ENCODE measurements at regions not wholly inside any gene's neighbourhood (a gene's known extent, or its start where the extent isn't known, plus 50 kb on each side); places are given as distances from the start of the nearest gene placed in this dataset.

GRCh38 chr14:55512421-55512820, 67.6 kb upstream of the KTN1 start:
- no peak overlapping the region for H3K4me3 ChIP-seq (ENCODE audit: severe bottlenecking)
- no peak overlapping the region for H3K27ac ChIP-seq (ENCODE audit: poor library complexity, severe bottlenecking)
- no peak for DNase-seq (ENCODE audit: low spot score)
- no peak for ATAC-seq (ENCODE audit: low read depth)
- H3K36me3 ChIP-seq (ENCODE audit: low read depth), result no peaks in the 10 kb centered on the region
- peaks cover 9% of the 10 kb centered on the region for H3K4me1 ChIP-seq (ENCODE audit: insufficient read depth, poor library complexity, severe bottlenecking)
- no peaks in the 10 kb centered on the region for H3K27me3 ChIP-seq (ENCODE audit: insufficient read depth, poor library complexity, severe bottlenecking)
- TF ChIP-seq, protein P1, sequence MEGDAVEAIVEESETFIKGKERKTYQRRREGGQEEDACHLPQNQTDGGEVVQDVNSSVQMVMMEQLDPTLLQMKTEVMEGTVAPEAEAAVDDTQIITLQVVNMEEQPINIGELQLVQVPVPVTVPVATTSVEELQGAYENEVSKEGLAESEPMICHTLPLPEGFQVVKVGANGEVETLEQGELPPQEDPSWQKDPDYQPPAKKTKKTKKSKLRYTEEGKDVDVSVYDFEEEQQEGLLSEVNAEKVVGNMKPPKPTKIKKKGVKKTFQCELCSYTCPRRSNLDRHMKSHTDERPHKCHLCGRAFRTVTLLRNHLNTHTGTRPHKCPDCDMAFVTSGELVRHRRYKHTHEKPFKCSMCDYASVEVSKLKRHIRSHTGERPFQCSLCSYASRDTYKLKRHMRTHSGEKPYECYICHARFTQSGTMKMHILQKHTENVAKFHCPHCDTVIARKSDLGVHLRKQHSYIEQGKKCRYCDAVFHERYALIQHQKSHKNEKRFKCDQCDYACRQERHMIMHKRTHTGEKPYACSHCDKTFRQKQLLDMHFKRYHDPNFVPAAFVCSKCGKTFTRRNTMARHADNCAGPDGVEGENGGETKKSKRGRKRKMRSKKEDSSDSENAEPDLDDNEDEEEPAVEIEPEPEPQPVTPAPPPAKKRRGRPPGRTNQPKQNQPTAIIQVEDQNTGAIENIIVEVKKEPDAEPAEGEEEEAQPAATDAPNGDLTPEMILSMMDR (IDR thresholded peaks at IDR 0.05; ENCODE audit: poor library complexity, severe bottlenecking), result no peak
- H3K9me3 ChIP-seq (ENCODE audit: severe bottlenecking), result no peaks in the 10 kb centered on the region

- no peak for ATAC-seq (ENCODE audit: low read depth)
- Histone ChIP-seq H3K27me3 (ENCODE audit: insufficient read depth, poor library complexity, severe bottlenecking) (no peaks in the 10 kb centered on the region), H3K4me3 (ENCODE audit: severe bottlenecking) (no peak overlapping the region), H3K4me1 (ENCODE audit: insufficient read depth, poor library complexity, severe bottlenecking) (peaks cover 9% of the 10 kb centered on the region), H3K9me3 (ENCODE audit: severe bottlenecking) (no peaks in the 10 kb centered on the region), H3K27ac (ENCODE audit: poor library complexity, severe bottlenecking) (no peak overlapping the region), H3K36me3 (ENCODE audit: low read depth) (no peaks in the 10 kb centered on the region)
- DNase-seq (ENCODE audit: low spot score), result no peak
- TF ChIP-seq, protein P1 (IDR thresholded peaks at IDR 0.05; ENCODE audit: poor library complexity, severe bottlenecking), result no peak
Measured at GRCh38 chr14:55513491-55513890, 66.5 kb upstream of the KTN1 start.

DNA sequence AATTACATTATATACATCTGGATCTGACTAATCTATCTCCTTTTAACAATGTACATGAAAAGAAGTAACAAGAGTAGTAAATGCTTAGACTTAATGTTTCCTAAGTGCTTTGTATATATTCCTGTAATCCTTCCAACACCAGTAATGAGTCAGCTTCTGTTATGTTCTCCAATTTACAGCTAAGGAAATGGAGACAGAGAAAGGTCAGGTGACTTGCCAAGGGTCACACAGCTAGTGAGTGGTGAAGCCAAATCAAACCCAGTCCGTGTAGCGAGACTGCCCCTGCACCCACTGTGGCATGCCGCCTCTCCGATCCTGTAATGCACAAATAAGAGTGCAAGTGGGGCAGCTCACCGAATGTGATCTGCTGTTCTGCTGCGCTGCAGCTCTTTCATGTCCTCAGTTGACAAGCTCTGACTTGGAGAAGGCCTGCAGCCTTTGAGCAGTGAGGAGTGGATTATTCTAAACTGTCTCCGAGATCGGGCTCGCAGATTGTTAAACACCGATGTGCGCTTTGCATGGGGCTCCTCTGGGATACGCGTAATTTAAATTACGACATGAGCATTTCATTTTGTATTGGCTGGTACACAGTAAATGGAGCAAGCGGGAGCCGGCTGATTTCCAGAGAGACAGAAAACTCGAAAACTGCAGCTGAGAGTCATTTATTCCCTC, 65.1 kb upstream of the KTN1 start:
- H3K27me3 ChIP-seq (ENCODE audit: insufficient read depth, poor library complexity, severe bottlenecking), result no peaks in the 10 kb centered on the region
- DNase-seq (ENCODE audit: low spot score) (no peak), ATAC-seq (ENCODE audit: low read depth) (peak; percentile 89)
- peaks cover 16% of the 10 kb centered on the region for H3K4me1 ChIP-seq (ENCODE audit: insufficient read depth, poor library complexity, severe bottlenecking)
- H3K27ac ChIP-seq (ENCODE audit: poor library complexity, severe bottlenecking), result no peak overlapping the region
- TF ChIP-seq, protein P1 (IDR thresholded peaks at IDR 0.05; ENCODE audit: poor library complexity, severe bottlenecking), result no peak
- H3K36me3 ChIP-seq (ENCODE audit: low read depth), result no peaks in the 10 kb centered on the region
- no peaks in the 10 kb centered on the region for H3K9me3 ChIP-seq (ENCODE audit: severe bottlenecking)
- H3K4me3 ChIP-seq (ENCODE audit: severe bottlenecking), result no peak overlapping the region

GRCh38 chr14:55516776-55517175, 63.2 kb upstream of the KTN1 start:
- Histone ChIP-seq H3K27ac (ENCODE audit: poor library complexity, severe bottlenecking) (no peak overlapping the region), H3K27me3 (ENCODE audit: insufficient read depth, poor library complexity, severe bottlenecking) (no peaks in the 10 kb centered on the region), H3K4me3 (ENCODE audit: severe bottlenecking) (no peak overlapping the region), H3K36me3 (ENCODE audit: low read depth) (no peaks in the 10 kb centered on the region), H3K4me1 (ENCODE audit: insufficient read depth, poor library complexity, severe bottlenecking) (peaks cover 18% of the 10 kb centered on the region), H3K9me3 (ENCODE audit: severe bottlenecking) (no peaks in the 10 kb centered on the region)
- TF ChIP-seq, protein P1 (IDR thresholded peaks at IDR 0.05; ENCODE audit: poor library complexity, severe bottlenecking), result no peak
- DNase-seq (ENCODE audit: low spot score) (no peak), ATAC-seq (ENCODE audit: low read depth) (no peak)

DNA sequence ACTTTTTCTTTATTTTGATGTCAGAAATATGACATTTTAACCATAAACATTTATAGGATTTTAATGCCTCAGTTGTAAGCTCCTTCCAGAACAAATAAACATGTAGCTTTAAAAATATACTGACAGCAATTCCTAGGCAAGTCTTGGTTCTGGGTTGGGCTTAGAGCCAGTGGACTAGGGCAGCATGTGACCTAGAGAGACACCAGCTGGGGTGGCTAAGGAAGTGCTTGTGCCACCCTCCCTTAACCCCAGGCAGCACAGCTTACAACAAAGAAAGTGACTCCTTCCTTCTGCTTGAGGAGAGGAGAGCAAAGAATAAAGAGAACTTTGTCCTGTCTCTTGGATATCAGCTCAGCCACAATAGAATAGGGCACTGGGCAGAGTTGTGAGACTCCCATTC, 61.6 kb upstream of the KTN1 start:
- H3K4me3 ChIP-seq (ENCODE audit: severe bottlenecking), result no peak overlapping the region
- no peak overlapping the region for H3K27ac ChIP-seq (ENCODE audit: poor library complexity, severe bottlenecking)
- TF ChIP-seq, protein P1 (IDR thresholded peaks at IDR 0.05; ENCODE audit: poor library complexity, severe bottlenecking), result no peak
- peaks cover 18% of the 10 kb centered on the region for H3K4me1 ChIP-seq (ENCODE audit: insufficient read depth, poor library complexity, severe bottlenecking)
- H3K36me3 ChIP-seq (ENCODE audit: low read depth), result no peaks in the 10 kb centered on the region
- H3K9me3 ChIP-seq (ENCODE audit: severe bottlenecking), result no peaks in the 10 kb centered on the region
- ATAC-seq (ENCODE audit: low read depth), result no peak
- no peaks in the 10 kb centered on the region for H3K27me3 ChIP-seq (ENCODE audit: insufficient read depth, poor library complexity, severe bottlenecking)
- no peak for DNase-seq (ENCODE audit: low spot score)
